Testis (tissue), 2 donors: ENCODE measurements at regions not wholly inside any gene's neighbourhood (a gene's known extent, or its start where the extent isn't known, plus 50 kb on each side); places are given as distances from the start of the nearest gene placed in this dataset.

ENCODE experiments used
- DNase-seq: peaks from one replicate; pipeline ENCODE4 v3.0.0-alpha.2; 2019
- H3K27ac ChIP-seq, 2 donors: fragments of 200-600 bp; sonication (generic); one replicate each; pipeline ENCODE4 v1.5.1; 2019
- H3K27me3 ChIP-seq: fragments of 200-600 bp; sonication (generic); one replicate; pipeline ENCODE4 v1.5.1; 2019
- H3K36me3 ChIP-seq: fragments of 200-600 bp; sonication (generic); one replicate; pipeline ENCODE4 v1.5.1; 2017; ENCODE audit warnings: low read depth; ENCODE audit errors: missing control alignments
- H3K4me1 ChIP-seq: fragments of 200-600 bp; sonication (generic); one replicate; pipeline ENCODE4 v1.5.1; 2019
- H3K4me3 ChIP-seq, 2 donors: fragments of 200-600 bp; sonication (generic); one replicate each; pipeline ENCODE4 v1.5.1; 2017 to 2019
- H3K9me3 ChIP-seq: fragments of 200-600 bp; sonication (generic); one replicate; pipeline ENCODE4 v1.5.1; 2017
- CTCF ChIP-seq, 3 experiments: fragments of 450-650 bp in 2 of 3; fragments of 200-600 bp in 1 of 3; sonication (generic) in 1 of 3; IDR thresholded peaks; one replicate each; pipeline ENCODE4 v1.5.1; 2016 to 2019; ENCODE audit warnings: antibody characterized with exemption in 3 of 3, mild to moderate bottlenecking in 2 of 3, moderate library complexity in 1 of 3
- POLR2A ChIP-seq: fragments of 450-650 bp; IDR thresholded peaks from one replicate; pipeline ENCODE4 v1.6.1; 2017; ENCODE audit warnings: antibody characterized with exemption, mild to moderate bottlenecking, moderate library complexity
- WGBS, 2 donors: methylation state at CpG; one replicate each; pipeline ENCODE4 v1.1.5; 2018; 5-methylcytosine and 5-hydroxymethylcytosine counted together
- intact Hi-C: fragments of 100-400 bp; cut with DNase I; formaldehyde crosslinking; loops from one replicate; pipeline ENCODE4 v1.15.1; 2023; ENCODE audit warnings: low total_unique reads

DNA sequence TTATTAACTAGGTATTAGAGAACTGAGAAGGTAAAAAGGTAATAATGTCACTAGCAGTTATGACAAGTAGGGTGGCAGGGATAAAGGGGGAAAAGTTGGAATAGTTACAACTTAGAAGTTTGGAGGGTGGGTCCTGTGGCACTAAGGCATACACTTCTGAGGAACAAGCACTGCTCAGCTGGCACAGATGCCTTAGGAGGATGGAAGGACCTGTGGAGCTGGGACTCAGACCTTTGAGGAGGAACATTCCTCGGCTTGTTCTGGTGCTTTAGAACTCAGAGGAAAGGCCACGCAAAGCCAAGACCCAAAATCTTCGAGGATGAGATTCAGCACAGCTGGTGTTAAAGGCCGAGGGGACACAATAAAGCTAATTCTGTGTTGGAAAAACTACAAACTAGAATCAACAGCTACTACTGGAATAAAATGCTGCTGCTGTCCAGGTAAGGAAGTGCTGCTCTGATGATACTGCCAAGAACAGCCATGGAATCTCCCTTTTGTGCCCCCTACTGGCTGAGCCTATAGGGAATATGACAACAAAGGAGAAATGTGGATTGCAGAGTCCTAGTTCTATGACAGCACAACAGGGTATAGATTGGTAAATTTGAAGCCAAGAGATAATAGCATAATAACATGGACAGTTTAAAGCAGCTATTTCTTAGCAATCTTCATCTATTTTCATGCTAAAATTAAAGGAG lies 126.7 kb downstream of the SLC25A46 start:
- Histone ChIP-seq H3K4me1 (no peaks in the 10 kb centered on the region), H3K27me3 (no peaks in the 10 kb centered on the region), H3K36me3 (no peaks in the 10 kb centered on the region), H3K27ac (no peak overlapping the region), H3K9me3 (no peaks in the 10 kb centered on the region), H3K4me3 (no peak overlapping the region)
- intact Hi-C loops: no loop called here
- 47 to 54% methylated on average over 4 of the region's 4 CpGs for WGBS, 2 donors
- TF ChIP-seq POLR2A (no peak), CTCF (IDR thresholded peaks at IDR 0.05) (peak in 1 of 3 experiments; percentile 35)
- DNase-seq: peak; percentile 68

DNA sequence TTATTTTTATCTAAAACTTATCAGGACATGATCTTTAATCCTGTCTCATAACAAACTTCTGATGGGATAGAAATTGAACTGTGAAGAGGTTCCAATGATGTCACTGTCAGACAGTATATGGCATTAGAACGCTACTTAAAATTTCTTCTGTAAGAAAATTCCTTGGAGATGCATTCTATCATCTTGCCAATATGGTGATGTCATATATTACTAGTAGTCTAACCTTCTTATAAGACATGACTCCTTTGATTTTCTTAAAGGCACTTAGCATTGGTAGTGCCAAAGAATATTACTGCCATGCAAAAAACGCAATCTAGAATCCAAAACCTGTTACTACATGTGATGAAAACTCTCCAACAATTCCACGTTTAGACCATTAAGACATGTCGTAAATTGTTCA lies 131.1 kb downstream of the SLC25A46 start:
- 79 to 86% methylated on average over 4 of the region's 4 CpGs for WGBS, 2 donors
- no peaks in the 10 kb centered on the region for H3K36me3 ChIP-seq
- DNase-seq: no peak

GRCh38 chr5:110872200-110872599 lies 133.4 kb downstream of the SLC25A46 start:
- H3K4me3 ChIP-seq: no peak overlapping the region
- intact Hi-C loops: no loop called here
- TF ChIP-seq CTCF (IDR thresholded peaks at IDR 0.05): no peak
- no peak for TF ChIP-seq POLR2A
- 95% methylated on average over 6 to 15 of the region's 15 CpGs for WGBS, 2 donors
- H3K4me1 ChIP-seq: no peaks in the 10 kb centered on the region
- no peak overlapping the region for H3K27ac ChIP-seq
- no peak for DNase-seq
- H3K36me3 ChIP-seq: no peaks in the 10 kb centered on the region
- H3K9me3 ChIP-seq: no peaks in the 10 kb centered on the region
- H3K27me3 ChIP-seq: no peaks in the 10 kb centered on the region

More for the DNA sequence above, 131.1 kb downstream of the SLC25A46 start:
- Histone ChIP-seq H3K4me3 (no peak overlapping the region), H3K4me1 (no peaks in the 10 kb centered on the region), H3K9me3 (no peaks in the 10 kb centered on the region), H3K27ac (no peak overlapping the region), H3K27me3 (no peaks in the 10 kb centered on the region)
- intact Hi-C loops: no loop called here
- TF ChIP-seq CTCF (IDR thresholded peaks at IDR 0.05): no peak
- TF ChIP-seq POLR2A: no peak

DNA sequence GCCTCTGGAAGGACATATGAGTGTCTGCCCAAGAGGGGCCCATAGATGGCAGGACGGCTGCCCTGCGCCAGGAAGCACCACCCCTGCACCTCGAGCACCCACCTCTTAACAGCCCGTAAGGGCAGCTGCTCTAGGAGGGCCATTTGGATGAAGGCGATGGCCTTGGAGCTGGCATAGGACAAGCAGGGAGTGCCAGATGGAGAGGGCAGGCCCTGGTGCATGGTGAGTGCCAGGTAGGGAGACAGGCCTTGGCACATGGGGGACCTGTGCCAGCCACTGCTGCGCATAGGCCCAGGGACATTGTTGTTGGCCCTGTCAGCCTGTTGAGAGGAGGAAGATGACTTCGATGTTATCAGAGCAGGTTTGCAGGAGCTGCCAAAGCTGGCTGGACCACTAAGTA lies 134.2 kb downstream of the SLC25A46 start:
- intact Hi-C loops: no loop called here
- Histone ChIP-seq H3K4me1 (no peaks in the 10 kb centered on the region), H3K27ac (no peak overlapping the region), H3K9me3 (no peaks in the 10 kb centered on the region), H3K27me3 (no peaks in the 10 kb centered on the region), H3K36me3 (no peaks in the 10 kb centered on the region), H3K4me3 (no peak overlapping the region)
- DNase-seq: no peak
- no peak for TF ChIP-seq CTCF (IDR thresholded peaks at IDR 0.05)
- no peak for TF ChIP-seq POLR2A
- WGBS, 2 donors: 74 to 91% methylated on average over 2 to 7 of the region's 7 CpGs
